ENCODE measurements at regions not wholly inside any gene's neighbourhood (a gene's known extent, or its start where the extent isn't known, plus 50 kb on each side); places are given as distances from the start of the nearest gene placed in this dataset.

GRCh38 chrX:140104760-140105159 lies 139.4 kb upstream of the CXorf66 start:
- no peaks in the 10 kb centered on the region for H3K27me3 ChIP-seq (ENCODE audit: control insufficient read depth in 1 of 2, insufficient read depth in 2 of 2, low read length in 2 of 2)
- no peak overlapping the region for H3K27ac ChIP-seq (ENCODE audit: low read depth in 1 of 2, low read length in 2 of 2)
- intact Hi-C loops (cut with DNase I, micrococcal nuclease): no loop called here
- no peaks in the 10 kb centered on the region for H3K36me3 ChIP-seq (ENCODE audit: insufficient read depth, low read length)
- DNase-seq (no peak), ATAC-seq (ENCODE audit: poor library complexity) (no peak)
- CTCF ChIA-PET: no interaction called here
- no peak overlapping the region for H3K4me3 ChIP-seq (ENCODE audit: low read length)
- H3K9me3 Mint-ChIP-seq: no peaks in the 10 kb centered on the region
- no peak for TF ChIP-seq CTCF (IDR thresholded peaks at IDR 0.05)
- no peaks in the 10 kb centered on the region for H3K4me1 Mint-ChIP-seq (ENCODE audit: low read depth)
- no peak overlapping the region for H3K27ac Mint-ChIP-seq
- POLR2A ChIA-PET: no interaction called here
- no peaks in the 10 kb centered on the region for H3K36me3 Mint-ChIP-seq (ENCODE audit: low read depth)
- no peaks in the 10 kb centered on the region for H3K27me3 Mint-ChIP-seq
- H3K4me1 ChIP-seq (ENCODE audit: insufficient read depth, low read length): no peaks in the 10 kb centered on the region
- H3K9me3 ChIP-seq (ENCODE audit: control insufficient read depth in 1 of 2, insufficient read depth in 1 of 2, low read length in 2 of 2): no peaks in the 10 kb centered on the region
- H3K4me3 Mint-ChIP-seq: no peak overlapping the region

- no peak for DNase-seq
- no peak for ATAC-seq (ENCODE audit: poor library complexity)
- H3K4me3 Mint-ChIP-seq: no peak overlapping the region
- H3K36me3 Mint-ChIP-seq (ENCODE audit: low read depth): no peaks in the 10 kb centered on the region
- Histone ChIP-seq H3K27ac (ENCODE audit: low read depth in 1 of 2, low read length in 2 of 2) (no peak overlapping the region), H3K36me3 (ENCODE audit: insufficient read depth, low read length) (no peaks in the 10 kb centered on the region), H3K4me1 (ENCODE audit: insufficient read depth, low read length) (no peaks in the 10 kb centered on the region), H3K4me3 (ENCODE audit: low read length) (no peak overlapping the region), H3K27me3 (ENCODE audit: control insufficient read depth in 1 of 2, insufficient read depth in 2 of 2, low read length in 2 of 2) (peaks cover 0 to 4% of the 10 kb centered on the region in 2 experiments), H3K9me3 (ENCODE audit: control insufficient read depth in 1 of 2, insufficient read depth in 1 of 2, low read length in 2 of 2) (no peaks in the 10 kb centered on the region)
- CTCF ChIA-PET: no interaction called here
- H3K4me1 Mint-ChIP-seq (ENCODE audit: low read depth): no peaks in the 10 kb centered on the region
- POLR2A ChIA-PET: no interaction called here
- no peak for TF ChIP-seq CTCF (IDR thresholded peaks at IDR 0.05)
- no peak overlapping the region for H3K27ac Mint-ChIP-seq
- H3K27me3 Mint-ChIP-seq: peaks cover 29% of the 10 kb centered on the region
- no peaks in the 10 kb centered on the region for H3K9me3 Mint-ChIP-seq
- intact Hi-C loops (cut with DNase I, micrococcal nuclease): no loop called here
These were observed 133.9 kb upstream of the CXorf66 start for GRCh38 chrX:140099221-140099620.

GRCh38 chrX:140092121-140092520 lies 126.8 kb upstream of the CXorf66 start:
- intact Hi-C loops (cut with DNase I, micrococcal nuclease): no loop called here
- H3K27me3 ChIP-seq (ENCODE audit: control insufficient read depth in 1 of 2, insufficient read depth in 2 of 2, low read length in 2 of 2): peaks cover 0 to 24% of the 10 kb centered on the region in 2 experiments
- Mint-ChIP-seq H3K27me3 (peaks cover 35% of the 10 kb centered on the region), H3K9me3 (no peaks in the 10 kb centered on the region), H3K4me3 (no peak overlapping the region), H3K36me3 (ENCODE audit: low read depth) (no peaks in the 10 kb centered on the region), H3K4me1 (ENCODE audit: low read depth) (no peaks in the 10 kb centered on the region), H3K27ac (no peak overlapping the region)
- peak in 1 of 14 experiments; percentile 5 for DNase-seq
- CTCF ChIA-PET: no interaction called here
- TF ChIP-seq CTCF (IDR thresholded peaks at IDR 0.05): no peak
- ATAC-seq (ENCODE audit: poor library complexity): no peak
- H3K4me1 ChIP-seq (ENCODE audit: insufficient read depth, low read length): peaks cover 10% of the 10 kb centered on the region
- POLR2A ChIA-PET: no interaction called here
- H3K27ac ChIP-seq (ENCODE audit: low read depth in 1 of 2, low read length in 2 of 2): no peak overlapping the region
- peaks cover 0 to 8% of the 10 kb centered on the region in 2 experiments for H3K9me3 ChIP-seq (ENCODE audit: control insufficient read depth in 1 of 2, insufficient read depth in 1 of 2, low read length in 2 of 2)
- H3K36me3 ChIP-seq (ENCODE audit: insufficient read depth, low read length): no peaks in the 10 kb centered on the region
- H3K4me3 ChIP-seq (ENCODE audit: low read length): no peak overlapping the region
